NCI-H146 (cell line): ENCODE measurements at regions not wholly inside any gene's neighbourhood (a gene's known extent, or its start where the extent isn't known, plus 50 kb on each side); places are given as distances from the start of the nearest gene placed in this dataset.
A peak's percentile ranks its signal among the peaks of the same experiment; 100 is the strongest.

Source experiments
- DNase-seq: peaks from one replicate; lab custom pipeline; 2025; lab: John Stamatoyannopoulos, UW

- DNase-seq = no peak
These were observed 106.1 kb upstream of the CPEB4 start for GRCh38 chr5:173781816-173782670.

DNA sequence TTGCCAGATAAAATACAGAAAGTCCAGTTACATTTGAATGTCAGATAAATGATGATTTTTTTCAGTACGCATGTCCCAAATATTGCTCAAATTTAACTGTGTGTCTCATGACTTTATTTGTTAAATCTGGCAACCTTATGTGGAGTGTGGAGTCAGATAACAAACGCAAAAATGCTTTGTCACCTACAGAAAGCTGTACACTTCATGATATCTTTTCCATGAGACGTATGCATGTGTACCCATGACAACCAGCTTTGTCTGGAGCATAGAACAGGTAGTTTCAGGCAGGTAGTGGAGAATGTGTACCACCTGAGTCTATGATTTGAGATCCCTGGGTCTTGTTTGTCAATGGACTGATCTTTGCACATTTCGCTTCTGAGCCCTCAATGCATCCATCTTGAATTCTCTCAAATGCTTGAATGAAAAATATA, 105.5 kb upstream of the CPEB4 start:
- no peak for DNase-seq

DNA sequence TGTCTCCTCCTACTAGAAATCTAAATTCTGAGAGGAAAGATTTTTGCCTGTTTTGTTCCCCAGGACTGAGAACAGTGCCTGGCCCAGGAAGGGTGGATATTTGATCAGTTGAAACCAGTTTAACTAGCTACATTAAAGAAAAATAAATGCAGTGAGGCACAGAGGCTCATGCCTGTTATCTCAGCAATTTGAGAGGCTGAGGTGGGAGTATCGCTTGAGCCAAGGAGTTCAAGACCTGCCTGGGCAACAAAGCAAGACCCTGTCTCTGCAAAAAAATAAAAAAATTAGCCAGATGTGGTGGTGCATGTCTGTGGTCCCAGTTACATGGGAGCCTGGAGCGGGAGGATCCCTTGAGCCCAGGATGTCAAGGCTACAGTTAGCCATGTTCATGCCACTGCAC, 104.8 kb upstream of the CPEB4 start:
- no peak for DNase-seq

GRCh38 chr5:173785400-173785799, 102.7 kb upstream of the CPEB4 start:
- peak; percentile 29 for DNase-seq

GRCh38 chr5:173785866-173786265, 102.3 kb upstream of the CPEB4 start:
- peak; percentile 29 for DNase-seq

DNA sequence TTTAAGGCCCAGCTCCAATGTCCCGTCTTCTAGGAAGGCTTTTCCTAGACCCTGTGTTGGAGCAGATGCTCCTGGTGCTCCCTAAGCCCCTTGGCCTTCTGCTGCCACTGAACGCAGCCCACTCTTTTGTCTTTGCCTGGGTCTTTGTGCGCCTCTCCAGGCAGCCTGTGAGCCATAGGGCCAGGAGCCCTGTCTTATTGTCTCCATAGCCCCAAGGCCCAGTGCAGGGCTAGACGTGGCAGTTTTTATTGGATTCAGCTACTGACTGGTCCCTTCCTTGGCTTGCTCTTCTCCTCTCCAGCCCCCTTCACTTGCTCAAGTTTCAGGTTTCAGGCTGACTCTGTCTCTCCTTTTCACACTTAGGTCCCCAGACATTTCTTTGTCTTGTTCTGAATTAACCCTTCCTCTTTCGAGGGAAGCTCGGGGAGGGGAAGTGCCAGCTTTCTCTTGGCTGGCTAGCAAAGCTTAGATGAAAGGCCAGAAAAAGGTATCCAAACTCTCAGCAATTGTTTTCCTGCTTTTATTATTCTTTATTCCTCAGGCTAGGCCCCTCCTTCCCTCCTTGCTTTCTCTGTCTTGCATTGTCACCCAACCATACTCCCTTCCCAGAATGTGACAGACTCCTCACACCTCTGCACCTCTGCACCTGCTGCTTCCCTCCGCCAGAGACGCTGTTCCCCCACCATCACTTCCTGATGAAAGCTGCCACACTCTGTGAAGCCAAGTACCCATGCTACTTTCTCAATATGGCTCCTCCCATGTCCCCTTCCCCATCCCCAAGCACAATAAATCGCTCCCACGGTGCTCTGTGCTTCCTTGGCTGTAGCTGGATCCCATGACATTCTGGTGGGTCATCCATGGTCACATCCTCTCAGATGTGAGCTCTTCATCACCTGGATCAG, 101.6 kb upstream of the CPEB4 start:
- DNase-seq = peak; percentile 9

GRCh38 chr5:173789031-173789920, 98.9 kb upstream of the CPEB4 start:
- no peak for DNase-seq

- no peak for DNase-seq
These were observed 97.9 kb upstream of the CPEB4 start for GRCh38 chr5:173790177-173790719.

GRCh38 chr5:173790836-173791546, 97.2 kb upstream of the CPEB4 start:
- no peak for DNase-seq

DNA sequence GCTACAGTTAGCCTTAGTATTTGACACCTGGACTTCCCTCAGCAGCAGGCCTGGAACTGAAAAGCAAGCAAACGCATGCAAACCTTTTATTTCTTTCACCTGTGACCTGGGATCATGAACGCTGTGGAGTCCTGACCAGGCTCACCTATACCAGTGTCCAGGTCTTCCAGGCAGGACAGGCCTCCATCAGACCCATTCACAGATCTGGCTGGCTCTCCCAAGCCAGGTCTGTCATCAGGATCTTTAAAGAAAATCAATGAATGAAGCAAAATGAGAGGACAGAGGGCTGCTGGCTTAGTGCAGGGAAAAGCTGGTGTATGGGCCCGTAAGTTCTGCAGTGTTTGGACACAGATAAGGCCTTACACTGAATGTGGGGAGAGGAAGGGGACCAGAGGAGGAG, 96.3 kb upstream of the CPEB4 start:
- no peak for DNase-seq

DNA sequence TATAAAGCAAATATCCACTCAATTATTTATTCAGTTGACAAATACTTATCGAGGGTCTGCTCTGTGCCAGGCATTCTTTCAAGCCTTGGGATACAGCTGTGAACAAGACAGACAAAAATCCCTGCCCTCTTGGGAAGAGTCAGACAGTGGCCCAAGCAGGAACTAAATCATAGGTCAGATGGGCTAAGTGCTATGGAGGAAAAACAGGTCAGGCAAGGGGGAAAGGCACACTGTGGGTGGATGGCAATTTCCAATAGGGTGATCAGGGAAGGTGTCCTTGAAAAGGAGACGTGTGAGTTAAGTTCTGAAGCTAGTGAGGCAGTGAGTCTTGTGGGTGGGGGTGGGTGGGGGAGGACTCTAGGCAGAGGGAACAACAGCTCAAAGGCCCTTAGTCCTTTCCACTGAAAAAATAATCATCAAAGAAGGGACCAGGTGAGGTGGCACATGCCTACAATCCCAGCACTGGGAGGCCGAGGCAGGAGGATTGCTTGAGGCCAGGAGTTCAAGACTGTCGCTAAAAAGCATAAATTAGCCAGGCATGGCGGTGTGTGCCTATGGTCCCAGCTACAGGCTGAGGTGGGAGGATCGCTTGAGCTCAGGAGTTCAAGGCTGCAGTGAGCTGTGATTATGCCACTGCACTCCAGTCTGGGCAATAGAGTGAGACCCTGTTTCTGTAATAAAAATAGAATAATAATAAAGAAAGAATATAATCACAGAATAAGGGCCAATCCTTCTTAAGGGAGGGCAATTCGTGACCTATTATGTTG, 95.2 kb upstream of the CPEB4 start:
- no peak for DNase-seq

- DNase-seq = no peak
These were observed 94.3 kb upstream of the CPEB4 start for GRCh38 chr5:173793648-173794548.

GRCh38 chr5:173794901-173795416, 93.2 kb upstream of the CPEB4 start:
- DNase-seq = no peak

- no peak for DNase-seq
These were observed 92.5 kb upstream of the CPEB4 start for GRCh38 chr5:173795601-173796000.

DNA sequence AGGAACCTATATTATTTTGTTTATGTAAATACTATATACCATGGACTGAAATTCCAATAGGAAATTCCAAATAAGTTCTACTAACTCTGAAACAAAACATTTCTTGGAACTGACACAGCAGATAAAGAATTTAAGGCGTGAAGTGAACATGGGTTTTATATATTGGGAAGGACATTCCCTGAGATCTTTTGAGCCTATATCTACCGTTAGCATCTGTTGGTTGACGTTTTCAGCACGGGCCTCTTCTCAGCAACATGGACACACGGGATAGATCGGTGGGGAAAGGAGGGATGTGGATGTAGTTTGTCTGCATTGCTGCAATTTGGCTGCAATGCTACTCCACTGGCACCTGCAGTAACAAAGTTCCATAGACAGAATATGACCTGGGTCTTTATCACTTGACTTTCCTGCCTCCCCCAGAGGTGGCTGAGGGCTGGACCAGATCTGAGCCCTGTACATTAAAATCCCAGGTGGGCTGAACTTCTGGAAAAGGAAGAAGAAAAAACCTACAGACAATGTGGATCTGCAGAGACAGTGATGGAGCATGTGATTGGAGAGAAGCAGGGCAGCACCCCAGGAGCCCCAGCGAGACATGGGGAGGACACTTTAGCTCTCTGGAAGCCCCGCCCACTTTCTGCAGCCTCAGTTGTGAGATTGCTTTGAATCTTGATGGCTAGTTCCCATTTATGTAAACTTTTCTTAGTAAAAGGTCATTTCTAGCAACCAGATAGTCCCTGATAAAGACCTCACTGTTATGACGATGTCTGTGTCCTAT, 91.2 kb upstream of the CPEB4 start:
- DNase-seq = no peak

- no peak for DNase-seq
These were observed 89.9 kb upstream of the CPEB4 start for GRCh38 chr5:173798127-173798810.

DNA sequence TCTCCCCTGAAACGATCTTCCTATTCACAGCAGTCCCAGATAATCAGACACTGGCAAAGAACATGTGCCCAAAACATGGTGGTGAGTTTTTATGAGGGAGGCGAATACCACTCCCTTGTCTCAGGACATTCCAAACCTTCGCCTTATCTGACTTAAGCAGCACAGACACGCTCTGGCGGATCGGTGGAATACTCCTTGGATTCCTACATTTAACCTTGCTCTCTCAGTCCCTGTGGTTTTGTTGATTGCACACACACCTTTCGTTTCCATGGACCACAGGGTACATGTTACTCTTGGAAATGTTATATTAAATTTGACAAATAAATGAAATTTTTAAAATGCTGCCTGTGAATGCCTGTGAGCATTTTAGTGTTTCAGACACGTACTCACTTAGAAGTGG, 87.8 kb upstream of the CPEB4 start:
- no peak for DNase-seq

DNA sequence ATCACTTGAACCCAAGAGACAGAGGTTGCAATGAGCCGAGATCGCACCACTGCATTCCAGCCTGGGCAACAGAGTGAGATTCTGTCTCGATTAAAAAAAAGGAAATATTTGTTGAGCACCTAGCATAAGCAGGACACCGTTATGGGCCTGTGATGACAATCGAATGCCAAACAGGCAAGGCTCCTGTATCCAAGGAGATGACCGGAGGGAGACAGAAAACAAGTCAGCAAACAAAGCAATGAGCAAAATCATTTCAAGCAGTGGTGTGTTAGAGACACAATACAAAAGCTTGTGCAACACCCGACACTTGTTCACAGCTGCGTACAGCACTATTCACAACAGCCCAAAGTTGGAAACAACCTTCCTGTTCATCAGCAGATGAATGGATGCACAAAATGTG, 87.1 kb upstream of the CPEB4 start:
- DNase-seq = no peak
